ENCODE measurements at regions not wholly inside any gene's neighbourhood (a gene's known extent, or its start where the extent isn't known, plus 50 kb on each side); places are given as distances from the start of the nearest gene placed in this dataset.
A peak's percentile ranks its signal among the peaks of the same experiment; 100 is the strongest.

GRCh38 chr15:91523596-91523995 lies 329.9 kb upstream of the SLCO3A1 start:
- no peak for DNase-seq

- DNase-seq: no peak
These were observed 329.0 kb upstream of the SLCO3A1 start for GRCh38 chr15:91524534-91524933.

GRCh38 chr15:91525751-91526150 lies 327.8 kb upstream of the SLCO3A1 start:
- no peak for DNase-seq

- no peak for DNase-seq
These were observed 327.1 kb upstream of the SLCO3A1 start for GRCh38 chr15:91526424-91526823.

GRCh38 chr15:91528801-91529200 lies 324.7 kb upstream of the SLCO3A1 start:
- DNase-seq: no peak

GRCh38 chr15:91529534-91529933 lies 324.0 kb upstream of the SLCO3A1 start:
- DNase-seq: no peak

- DNase-seq: no peak
These were observed 323.2 kb upstream of the SLCO3A1 start for GRCh38 chr15:91530279-91530678.

GRCh38 chr15:91530956-91531582 lies 322.4 kb upstream of the SLCO3A1 start:
- DNase-seq: no peak

GRCh38 chr15:91534235-91534634 lies 319.3 kb upstream of the SLCO3A1 start:
- no peak for DNase-seq

- DNase-seq: no peak
These were observed 318.5 kb upstream of the SLCO3A1 start for GRCh38 chr15:91534976-91535375.

- no peak for DNase-seq
These were observed 317.5 kb upstream of the SLCO3A1 start for GRCh38 chr15:91535856-91536500.

- DNase-seq: no peak
These were observed 315.7 kb upstream of the SLCO3A1 start for GRCh38 chr15:91537856-91538255.

GRCh38 chr15:91538782-91539181 lies 314.7 kb upstream of the SLCO3A1 start:
- DNase-seq: no peak

- DNase-seq: no peak
These were observed 312.2 kb upstream of the SLCO3A1 start for GRCh38 chr15:91541286-91541685.

GRCh38 chr15:91542226-91542625 lies 311.3 kb upstream of the SLCO3A1 start:
- DNase-seq: no peak

- no peak for DNase-seq
These were observed 306.2 kb upstream of the SLCO3A1 start for GRCh38 chr15:91547356-91547755.

GRCh38 chr15:91548549-91548948 lies 305.0 kb upstream of the SLCO3A1 start:
- DNase-seq: no peak

GRCh38 chr15:91549581-91549980 lies 303.9 kb upstream of the SLCO3A1 start:
- DNase-seq: peak; percentile 20 to 22

GRCh38 chr15:91552555-91552954 lies 301.0 kb upstream of the SLCO3A1 start:
- DNase-seq: no peak

GRCh38 chr15:91553196-91553854 lies 300.2 kb upstream of the SLCO3A1 start:
- no peak for DNase-seq

GRCh38 chr15:91555312-91555711 lies 298.2 kb upstream of the SLCO3A1 start:
- no peak for DNase-seq

GRCh38 chr15:91556926-91557325 lies 296.6 kb upstream of the SLCO3A1 start:
- DNase-seq: no peak

GRCh38 chr15:91559066-91559465 lies 294.4 kb upstream of the SLCO3A1 start:
- no peak for DNase-seq

GRCh38 chr15:91561371-91562100 lies 292.0 kb upstream of the SLCO3A1 start:
- no peak for DNase-seq
